Activated CD8-positive, alpha-beta T cell treated with anti-CD3 and anti-CD28 coated beads for 36 hours (primary cell): ENCODE measurements at regions not wholly inside any gene's neighbourhood (a gene's known extent, or its start where the extent isn't known, plus 50 kb on each side); places are given as distances from the start of the nearest gene placed in this dataset.
A peak's percentile ranks its signal among the peaks of the same experiment; 100 is the strongest.

ENCODE experiments used
- ATAC-seq: fragments of 200-7000 bp; cut with Tn5 transposase; one replicate; pipeline ENCODE4 v1.10.0; 2021; ENCODE audit warnings: mild to moderate bottlenecking, moderate library complexity
- CTCF ChIA-PET: fragments of 350-600 bp; sonication (Branson Sonifier 250); formaldehyde crosslinking; loops from one replicate; lab custom pipeline; 2021; ENCODE audit warnings: antibody characterized with exemption; lab: Charles Lee
- POLR2A ChIA-PET: fragments of 350-600 bp; sonication (Branson Sonifier 250); formaldehyde crosslinking; loops from one replicate; lab custom pipeline; 2021; ENCODE audit warnings: antibody characterized with exemption; lab: Charles Lee
- DNase-seq: peaks from one replicate; pipeline ENCODE4 v3.0.0-alpha.2; 2020
- H3K27ac Mint-ChIP-seq: one replicate; pipeline ENCODE4 v1.8.0; 2021; ENCODE audit warnings: mild to moderate bottlenecking, mixed read lengths
- H3K27me3 Mint-ChIP-seq: one replicate; pipeline ENCODE4 v1.8.0; 2021; ENCODE audit warnings: mixed read lengths
- H3K36me3 Mint-ChIP-seq: one replicate; pipeline ENCODE4 v1.8.0; 2021; ENCODE audit warnings: low read depth, mixed read lengths
- H3K4me1 Mint-ChIP-seq: one replicate; pipeline ENCODE4 v1.8.0; 2021; ENCODE audit warnings: low read depth, mixed read lengths
- H3K4me3 Mint-ChIP-seq: one replicate; pipeline ENCODE4 v1.8.0; 2021; ENCODE audit warnings: mild to moderate bottlenecking, moderate library complexity, mixed read lengths
- H3K9me3 Mint-ChIP-seq: one replicate; pipeline ENCODE4 v1.8.0; 2021; ENCODE audit warnings: mixed read lengths
- CTCF ChIP-seq: fragments of 200-600 bp; IDR thresholded peaks from one replicate; pipeline ENCODE4 v1.8.0; 2022; ENCODE audit warnings: antibody characterized with exemption, mild to moderate bottlenecking
- intact Hi-C: fragments of 100-400 bp; cut with micrococcal nuclease; formaldehyde crosslinking; loops from one replicate; pipeline ENCODE4 v1.10.0; 2022

DNA sequence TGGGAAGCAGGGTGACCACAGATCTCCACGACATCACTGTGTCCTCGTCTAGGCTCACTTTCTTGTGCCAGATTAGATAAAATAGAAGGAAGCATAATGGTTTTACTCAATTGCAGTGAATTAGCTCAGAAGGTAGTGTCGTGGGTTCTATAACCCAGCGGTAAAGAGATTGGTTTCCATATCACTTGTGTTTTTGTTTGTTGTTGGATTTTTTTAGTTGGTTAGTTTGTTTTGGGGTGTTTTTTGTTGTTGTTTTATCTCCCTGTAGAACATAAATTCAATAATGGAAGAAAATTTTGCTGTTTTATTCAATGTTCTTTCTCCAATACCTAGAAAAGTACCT lies 85.9 kb upstream of the PRSS16 start:
- intact Hi-C loops, result no loop called here
- no peaks in the 10 kb centered on the region for H3K27me3 Mint-ChIP-seq
- POLR2A ChIA-PET, result interaction anchor here (1.2 to 4.5 kb wide), 3 partner anchors 13 to 731 kb away, joined by 3 to 54 read pairs (median 14); a partner anchor contains a TSS
- ATAC-seq (no peak), DNase-seq (no peak)
- H3K9me3 Mint-ChIP-seq, result no peaks in the 10 kb centered on the region
- H3K4me3 Mint-ChIP-seq, result peak overlapping the region; percentile 7
- TF ChIP-seq CTCF, result no peak
- peaks cover 28% of the 10 kb centered on the region for H3K4me1 Mint-ChIP-seq
- H3K27ac Mint-ChIP-seq, result peak overlapping the region; percentile 15
- CTCF ChIA-PET, result interaction anchor here (1.2 to 3.3 kb wide), 8 partner anchors 16 to 633 kb away, joined by 3 to 13 read pairs (median 6); no protein-coding TSS in a partner anchor
- no peaks in the 10 kb centered on the region for H3K36me3 Mint-ChIP-seq

GRCh38 chr6:27161946-27162603 lies 85.4 kb upstream of the PRSS16 start:
- peak; percentile 81 for DNase-seq
- ATAC-seq, result peak; percentile 38
- H3K4me3 Mint-ChIP-seq, result peak overlapping the region; percentile 24
- no peak overlapping the region for H3K27ac Mint-ChIP-seq
- H3K36me3 Mint-ChIP-seq, result no peaks in the 10 kb centered on the region
- peaks cover 25% of the 10 kb centered on the region for H3K4me1 Mint-ChIP-seq
- CTCF ChIA-PET, result interaction anchor here (0.7 to 3.3 kb wide), 11 partner anchors 10 to 632 kb away, joined by 3 to 13 read pairs (median 5); no protein-coding TSS in a partner anchor
- intact Hi-C loops, result no loop called here
- POLR2A ChIA-PET, result interaction anchor here (1.2 to 4.5 kb wide), 3 partner anchors 14 to 29 kb away, joined by 4 to 54 read pairs (median 14); a partner anchor contains a TSS
- H3K9me3 Mint-ChIP-seq, result no peaks in the 10 kb centered on the region
- H3K27me3 Mint-ChIP-seq, result no peaks in the 10 kb centered on the region
- TF ChIP-seq CTCF, result peak; percentile 86

GRCh38 chr6:27163834-27164233 lies 83.7 kb upstream of the PRSS16 start:
- ChIA-PET POLR2A (interaction anchor here (1.3 kb wide), 2 partner anchors 14 to 31 kb away, joined by 3 to 4 read pairs; a partner anchor contains a TSS), CTCF (interaction anchor here (0.9 to 2.1 kb wide), 2 partner anchors 13 to 633 kb away, joined by 3 to 13 read pairs; no protein-coding TSS in a partner anchor)
- H3K4me3 Mint-ChIP-seq, result no peak overlapping the region
- no peak for TF ChIP-seq CTCF
- H3K9me3 Mint-ChIP-seq, result no peaks in the 10 kb centered on the region
- H3K27me3 Mint-ChIP-seq, result no peaks in the 10 kb centered on the region
- intact Hi-C loops, result no loop called here
- H3K36me3 Mint-ChIP-seq, result no peaks in the 10 kb centered on the region
- ATAC-seq, result no peak
- no peak overlapping the region for H3K27ac Mint-ChIP-seq
- no peak for DNase-seq
- peaks cover 8% of the 10 kb centered on the region for H3K4me1 Mint-ChIP-seq

DNA sequence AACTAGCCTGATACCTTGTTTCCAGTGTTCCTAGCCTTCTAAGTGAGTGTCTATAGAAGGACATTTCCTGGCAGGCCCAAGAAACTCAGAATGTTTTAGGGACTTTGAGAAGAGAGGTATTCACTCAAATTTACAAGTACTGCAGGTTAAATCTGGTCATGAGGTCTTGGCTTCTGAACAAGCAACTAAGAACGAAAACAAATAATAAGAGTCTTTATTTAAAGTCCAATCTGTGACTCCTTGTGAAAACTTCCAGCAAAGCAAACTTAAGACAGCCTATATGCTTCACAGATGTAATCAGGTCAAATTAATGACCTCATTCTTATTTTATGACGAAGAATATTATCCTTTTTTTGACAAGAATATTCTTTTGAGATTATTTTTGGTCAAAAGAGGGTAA lies 79.4 kb upstream of the PRSS16 start:
- Mint-ChIP-seq H3K9me3 (no peaks in the 10 kb centered on the region), H3K27ac (no peak overlapping the region), H3K4me3 (no peak overlapping the region), H3K27me3 (no peaks in the 10 kb centered on the region), H3K36me3 (no peaks in the 10 kb centered on the region), H3K4me1 (no peaks in the 10 kb centered on the region)
- ChIA-PET CTCF (no interaction called here), POLR2A (interaction anchor here (1.0 kb wide), 1 partner anchor 23 kb away, joined by 7 read pairs; no protein-coding TSS in a partner anchor)
- no peak for TF ChIP-seq CTCF
- intact Hi-C loops, result no loop called here
- no peak for ATAC-seq
- no peak for DNase-seq
